CD14-positive monocyte (primary cell): ENCODE measurements at regions not wholly inside any gene's neighbourhood (a gene's known extent, or its start where the extent isn't known, plus 50 kb on each side); places are given as distances from the start of the nearest gene placed in this dataset.

Source experiments
- DNase-seq, 3 donors: peaks; one replicate each; pipeline ENCODE4 v3.0.0-alpha.2; 2011 to 2022
- H2AFZ ChIP-seq: 2 replicates; pipeline ENCODE4 v1.6.0; 2012; ENCODE audit warnings: mild to moderate bottlenecking, low read depth, low read length, inconsistent platforms; ENCODE audit not compliant: insufficient read depth, poor library complexity, severe bottlenecking
- H3K27ac ChIP-seq, 2 donors: 1 replicate in 1 of 2; 2 replicates in 1 of 2; pipeline ENCODE4 v1.5.1; 2012 to 2013; ENCODE audit warnings: low read length in 2 of 2, control low read depth in 1 of 2, inconsistent platforms in 1 of 2, low read depth in 1 of 2, mild to moderate bottlenecking in 1 of 2
- H3K27me3 ChIP-seq, 2 donors: one replicate each; pipeline versions ENCODE4 v1.6.0 to v1.6.1; 2011 to 2013; ENCODE audit warnings: low read length in 2 of 2; ENCODE audit not compliant: control insufficient read depth in 2 of 2, insufficient read depth in 2 of 2
- H3K36me3 ChIP-seq, 2 donors: replicated peaks in 1 of 2; 1 replicate in 1 of 2; 2 replicates in 1 of 2; pipeline versions ENCODE4 v1.5.1 to v1.6.1; 2012 to 2013; ENCODE audit warnings: low read length in 2 of 2, control low read depth in 1 of 2, inconsistent platforms in 1 of 2, mild to moderate bottlenecking in 1 of 2; ENCODE audit not compliant: insufficient read depth in 2 of 2, control insufficient read depth in 1 of 2
- H3K4me1 ChIP-seq, 2 donors: 1 replicate in 1 of 2; 2 replicates in 1 of 2; pipeline versions ENCODE4 v1.5.1 to v1.6.1; 2012 to 2013; ENCODE audit warnings: low read length in 2 of 2, control low read depth in 1 of 2, inconsistent platforms in 1 of 2, mild to moderate bottlenecking in 1 of 2, moderate library complexity in 1 of 2; ENCODE audit not compliant: insufficient read depth in 2 of 2, control insufficient read depth in 1 of 2
- H3K4me2 ChIP-seq: replicated peaks from 2 replicates; pipeline ENCODE3; 2012; ENCODE audit warnings: low read length, moderate library complexity, mild to moderate bottlenecking; ENCODE audit not compliant: poor library complexity, severe bottlenecking; ENCODE audit errors: extremely low read depth
- H3K4me3 ChIP-seq, 3 experiments: fragments of 200-600 bp in 1 of 3; sonication (generic) in 1 of 3; replicated peaks in 1 of 3; 1 replicate in 2 of 3; 2 replicates in 1 of 3; pipeline ENCODE4 v1.5.1; 2011 to 2013; ENCODE audit warnings: low read length in 3 of 3, mild to moderate bottlenecking in 3 of 3, control low read depth in 2 of 3, low read depth in 2 of 3, inconsistent platforms in 1 of 3, moderate library complexity in 1 of 3
- H3K79me2 ChIP-seq: 2 replicates; pipeline ENCODE4 v1.6.0; 2012; ENCODE audit warnings: mild to moderate bottlenecking, control low read depth, inconsistent platforms, low read length, moderate library complexity; ENCODE audit not compliant: insufficient read depth
- H3K9ac ChIP-seq: 2 replicates; pipeline ENCODE4 v1.6.0; 2017; ENCODE audit warnings: low read length, mild to moderate bottlenecking; ENCODE audit not compliant: insufficient read depth, poor library complexity, severe bottlenecking
- H3K9me3 ChIP-seq, 2 donors: replicated peaks in 1 of 2; 1 replicate in 1 of 2; 2 replicates in 1 of 2; pipeline versions ENCODE4 v1.5.1 to v1.6.1; 2012 to 2013; ENCODE audit warnings: low read length in 2 of 2, control low read depth in 1 of 2; ENCODE audit not compliant: control insufficient read depth in 1 of 2, insufficient read depth in 1 of 2
- H4K20me1 ChIP-seq: 2 replicates; pipeline ENCODE4 v1.6.0; 2012; ENCODE audit warnings: mild to moderate bottlenecking, low read length, control low read depth, moderate library complexity; ENCODE audit not compliant: insufficient read depth
- H3K27ac Mint-ChIP-seq, 7 donors: one replicate each; pipeline ENCODE4 v1.8.0; 2020; ENCODE audit warnings: mild to moderate bottlenecking in 7 of 7, mixed read lengths in 7 of 7, moderate library complexity in 6 of 7, inconsistent platforms in 2 of 7
- H3K27me3 Mint-ChIP-seq, 3 donors: one replicate each; pipeline ENCODE4 v1.8.0; 2021 to 2022; ENCODE audit warnings: low read depth in 3 of 3, mild to moderate bottlenecking in 3 of 3, mixed read lengths in 3 of 3, moderate library complexity in 3 of 3, inconsistent platforms in 1 of 3
- H3K36me3 Mint-ChIP-seq, 2 donors: one replicate each; pipeline ENCODE4 v1.8.0; 2020; ENCODE audit warnings: mixed read lengths in 2 of 2, inconsistent platforms in 1 of 2, mild to moderate bottlenecking in 1 of 2
- H3K4me1 Mint-ChIP-seq: one replicate; pipeline ENCODE4 v1.8.0; 2020; ENCODE audit warnings: mild to moderate bottlenecking, mixed read lengths
- H3K4me3 Mint-ChIP-seq, 2 donors: one replicate each; pipeline ENCODE4 v1.8.0; 2020; ENCODE audit warnings: mild to moderate bottlenecking in 2 of 2, mixed read lengths in 2 of 2, moderate library complexity in 1 of 2
- H3K9me3 Mint-ChIP-seq, 7 donors: one replicate each; pipeline ENCODE4 v1.8.0; 2020 to 2022; ENCODE audit warnings: mixed read lengths in 7 of 7, mild to moderate bottlenecking in 6 of 7, moderate library complexity in 6 of 7, inconsistent platforms in 2 of 7
- CTCF ChIP-seq: fragments of 200-600 bp; IDR thresholded peaks from one replicate; pipeline ENCODE4 v1.8.0; 2022; ENCODE audit warnings: antibody characterized with exemption, mild to moderate bottlenecking
- WGBS: methylation state at CpG from one replicate; pipeline ENCODE4 v1.1.5; 2013; ENCODE audit warnings: missing lambda C conversion rate; ENCODE audit not compliant: insufficient coverage; 5-methylcytosine and 5-hydroxymethylcytosine counted together
- intact Hi-C, 2 donors: fragments of 100-400 bp; cut with micrococcal nuclease; formaldehyde crosslinking; loops; one replicate each; pipeline versions ENCODE4 v1.15.0 to v1.15.1; 2023

GRCh38 chr6:1551249-1551648, 58.5 kb upstream of the FOXC1 start:
- no peak overlapping the region for H3K4me3 Mint-ChIP-seq
- H3K36me3 Mint-ChIP-seq, result peaks cover 16 to 17% of the 10 kb centered on the region in 2 donors
- H3K27ac Mint-ChIP-seq, result no peak overlapping the region
- Histone ChIP-seq H3K9me3 (no peaks in the 10 kb centered on the region), H3K4me3 (no peak overlapping the region), H3K9ac (no peak overlapping the region), H3K36me3 (no peaks in the 10 kb centered on the region), H4K20me1 (no peaks in the 10 kb centered on the region), H3K27me3 (no peaks in the 10 kb centered on the region), H3K4me2 (no peak overlapping the region), H2AFZ (no peak overlapping the region), H3K4me1 (peaks cover 15 to 23% of the 10 kb centered on the region in 2 donors), H3K79me2 (no peaks in the 10 kb centered on the region), H3K27ac (no peak overlapping the region)
- H3K27me3 Mint-ChIP-seq, result peaks cover 4 to 11% (median 6%) of the 10 kb centered on the region in 3 donors
- 75% methylated on average over 1 of the region's 2 CpGs for WGBS
- no peak for TF ChIP-seq CTCF
- peaks cover 20% of the 10 kb centered on the region for H3K4me1 Mint-ChIP-seq
- intact Hi-C loops, result no loop called here
- H3K9me3 Mint-ChIP-seq, result peaks cover 0 to 21% (median 4%) of the 10 kb centered on the region in 7 donors
- no peak for DNase-seq

GRCh38 chr6:1552296-1552761, 57.4 kb upstream of the FOXC1 start:
- no peak for DNase-seq
- Histone ChIP-seq H3K36me3 (no peaks in the 10 kb centered on the region), H4K20me1 (no peaks in the 10 kb centered on the region), H3K4me1 (peaks cover 15 to 23% of the 10 kb centered on the region in 2 donors), H2AFZ (no peak overlapping the region), H3K4me2 (no peak overlapping the region), H3K9me3 (no peaks in the 10 kb centered on the region), H3K79me2 (no peaks in the 10 kb centered on the region), H3K9ac (no peak overlapping the region), H3K27me3 (no peaks in the 10 kb centered on the region), H3K27ac (no peak overlapping the region), H3K4me3 (no peak overlapping the region)
- Mint-ChIP-seq H3K4me1 (peaks cover 20% of the 10 kb centered on the region), H3K36me3 (peaks cover 13 to 14% of the 10 kb centered on the region in 2 donors), H3K27ac (no peak overlapping the region), H3K9me3 (peaks cover 0 to 21% (median 4%) of the 10 kb centered on the region in 7 donors), H3K27me3 (peaks cover 4 to 13% (median 6%) of the 10 kb centered on the region in 3 donors), H3K4me3 (no peak overlapping the region)
- intact Hi-C loops, result no loop called here
- WGBS, result 90% methylated on average over 2 of the region's 4 CpGs
- peak; percentile 23 for TF ChIP-seq CTCF
